Kidney (tissue), 13 donors: ENCODE measurements at regions not wholly inside any gene's neighbourhood (a gene's known extent, or its start where the extent isn't known, plus 50 kb on each side); places are given as distances from the start of the nearest gene placed in this dataset.
A peak's percentile ranks its signal among the peaks of the same experiment; 100 is the strongest.
"Not testable (repeated sequence)": the region's sequence is repeated elsewhere in the genome, so short reads cannot be mapped to it uniquely, and the experiment has no call there.

Experiments used
- DNase-seq, 5 donors: peaks; one replicate each; pipeline ENCODE4 v3.0.0-alpha.2; 2013 to 2020
- FAIRE-seq: peaks from 2 replicates; lab custom pipeline; 2012; peaks lifted over from hg19 to GRCh38; lab: Jason Lieb, UNC
- H3K27ac ChIP-seq, 2 donors: one replicate each; pipeline ENCODE4 v1.7.0; 2013; ENCODE audit warnings: low read depth in 2 of 2, low read length in 2 of 2, inconsistent platforms in 1 of 2
- H3K27me3 ChIP-seq: one replicate; pipeline ENCODE4 v1.7.1; 2013; ENCODE audit warnings: low read length, inconsistent platforms; ENCODE audit not compliant: control insufficient read depth, insufficient read depth
- H3K36me3 ChIP-seq, 3 donors: one replicate each; pipeline versions ENCODE4 v1.7.0 to v1.7.1; 2013; ENCODE audit warnings: low read length in 3 of 3, control low read depth in 1 of 3, inconsistent platforms in 1 of 3; ENCODE audit not compliant: insufficient read depth in 3 of 3, control insufficient read depth in 2 of 3
- H3K4me1 ChIP-seq, 3 donors: one replicate each; pipeline versions ENCODE4 v1.7.0 to v1.7.1; 2013; ENCODE audit warnings: low read length in 3 of 3, inconsistent platforms in 1 of 3, low read depth in 1 of 3; ENCODE audit not compliant: control insufficient read depth in 2 of 3, insufficient read depth in 2 of 3
- H3K4me3 ChIP-seq, 3 donors: one replicate each; pipeline versions ENCODE4 v1.7.0 to v1.8.1; 2013; ENCODE audit warnings: low read length in 3 of 3, control low read depth in 1 of 3, inconsistent platforms in 1 of 3
- H3K9ac ChIP-seq, 3 donors: one replicate each; pipeline versions ENCODE4 v1.7.0 to v1.7.1; 2013; ENCODE audit warnings: low read length in 3 of 3, control low read depth in 1 of 3, inconsistent platforms in 1 of 3
- H3K9me3 ChIP-seq, 3 donors: one replicate each; pipeline versions ENCODE4 v1.7.0 to v1.7.1; 2013; ENCODE audit warnings: low read length in 3 of 3, control low read depth in 1 of 3, inconsistent platforms in 1 of 3; ENCODE audit not compliant: control insufficient read depth in 2 of 3, insufficient read depth in 1 of 3
- intact Hi-C: fragments of 100-400 bp; cut with DNase I; formaldehyde crosslinking; loops from one replicate; pipeline ENCODE4 v1.11.1; 2022
- TF ChIP-seq, protein P1 (sequence below): IDR thresholded peaks from 3 replicates; pipeline ENCODE4 v1.5.1; 2012; ENCODE audit warnings: mild to moderate bottlenecking, moderate library complexity, borderline replicate concordance; ENCODE audit not compliant: insufficient read depth; ENCODE audit errors: extremely low read depth
- donor health status: control.
- donor health status: control.
- donor health status: control.
- donor health status: control.
- donor health status: control.
- donor health status: DM: yes; HTN: yes; CAD: no.
- donor health status: Normal renal cell carcinoma (clear cell type).

GRCh38 chr18:32868406-32868805 lies 95.6 kb upstream of the KLHL14 start:
- H3K27me3 ChIP-seq = no peaks in the 10 kb centered on the region

GRCh38 chr18:32867936-32868335 lies 95.1 kb upstream of the KLHL14 start:
- peak in 3 of 5 donors; percentile 25 to 68 (median 26) for DNase-seq
- no peak for FAIRE-seq

More at GRCh38 chr18:32868406-32868805, 95.6 kb upstream of the KLHL14 start:
- peaks cover 0 to 4% (median 0%) of the 10 kb centered on the region in 3 donors for H3K4me1 ChIP-seq
- intact Hi-C loops = no loop called here
- H3K9ac ChIP-seq = no peak overlapping the region
- no peak overlapping the region for H3K27ac ChIP-seq
- DNase-seq (peak in 3 of 5 donors; percentile 13 to 43 (median 29)), FAIRE-seq (no peak)
- TF ChIP-seq, protein P1, sequence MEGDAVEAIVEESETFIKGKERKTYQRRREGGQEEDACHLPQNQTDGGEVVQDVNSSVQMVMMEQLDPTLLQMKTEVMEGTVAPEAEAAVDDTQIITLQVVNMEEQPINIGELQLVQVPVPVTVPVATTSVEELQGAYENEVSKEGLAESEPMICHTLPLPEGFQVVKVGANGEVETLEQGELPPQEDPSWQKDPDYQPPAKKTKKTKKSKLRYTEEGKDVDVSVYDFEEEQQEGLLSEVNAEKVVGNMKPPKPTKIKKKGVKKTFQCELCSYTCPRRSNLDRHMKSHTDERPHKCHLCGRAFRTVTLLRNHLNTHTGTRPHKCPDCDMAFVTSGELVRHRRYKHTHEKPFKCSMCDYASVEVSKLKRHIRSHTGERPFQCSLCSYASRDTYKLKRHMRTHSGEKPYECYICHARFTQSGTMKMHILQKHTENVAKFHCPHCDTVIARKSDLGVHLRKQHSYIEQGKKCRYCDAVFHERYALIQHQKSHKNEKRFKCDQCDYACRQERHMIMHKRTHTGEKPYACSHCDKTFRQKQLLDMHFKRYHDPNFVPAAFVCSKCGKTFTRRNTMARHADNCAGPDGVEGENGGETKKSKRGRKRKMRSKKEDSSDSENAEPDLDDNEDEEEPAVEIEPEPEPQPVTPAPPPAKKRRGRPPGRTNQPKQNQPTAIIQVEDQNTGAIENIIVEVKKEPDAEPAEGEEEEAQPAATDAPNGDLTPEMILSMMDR = no peak
- no peaks in the 10 kb centered on the region for H3K36me3 ChIP-seq
- H3K9me3 ChIP-seq = no peaks in the 10 kb centered on the region
- no peak overlapping the region for H3K4me3 ChIP-seq

DNA sequence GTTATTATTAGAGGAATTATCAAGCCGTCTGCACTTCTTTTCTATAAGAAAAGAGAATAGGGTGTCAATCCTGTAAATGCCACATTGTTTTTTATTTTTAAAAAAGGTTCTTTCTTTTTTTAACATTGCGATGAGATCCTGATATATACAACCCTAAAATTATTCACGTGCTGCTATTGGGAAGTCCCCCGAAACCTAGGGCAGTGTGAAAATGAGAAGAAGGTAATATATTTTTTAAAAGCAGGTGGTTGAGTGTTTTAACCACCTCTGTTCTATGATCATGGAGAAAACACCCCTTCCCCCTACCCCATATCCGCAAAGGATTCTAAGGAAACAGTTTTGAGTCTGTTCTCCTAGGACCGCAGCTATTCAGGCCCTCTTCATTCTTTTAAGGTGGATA lies 94.5 kb upstream of the KLHL14 start:
- DNase-seq (no peak), FAIRE-seq (no peak)
- Histone ChIP-seq H3K9me3 (no peaks in the 10 kb centered on the region), H3K4me3 (no peak overlapping the region), H3K27ac (no peak overlapping the region), H3K4me1 (peaks cover 0 to 4% (median 0%) of the 10 kb centered on the region in 3 donors), H3K36me3 (no peaks in the 10 kb centered on the region), H3K9ac (no peak overlapping the region), H3K27me3 (no peaks in the 10 kb centered on the region)
- TF ChIP-seq, protein P1 = no peak
- intact Hi-C loops = no loop called here

More at GRCh38 chr18:32867936-32868335, 95.1 kb upstream of the KLHL14 start:
- TF ChIP-seq, protein P1 = no peak
- Histone ChIP-seq H3K9ac (no peak overlapping the region), H3K4me1 (peaks cover 0 to 4% (median 0%) of the 10 kb centered on the region in 3 donors), H3K27me3 (no peaks in the 10 kb centered on the region), H3K4me3 (no peak overlapping the region), H3K36me3 (no peaks in the 10 kb centered on the region), H3K27ac (no peak overlapping the region), H3K9me3 (no peaks in the 10 kb centered on the region)
- intact Hi-C loops = no loop called here

GRCh38 chr18:32862031-32862430 lies 89.2 kb upstream of the KLHL14 start:
- H3K4me3 ChIP-seq, H3K27me3 ChIP-seq, H3K4me1 ChIP-seq, H3K9ac ChIP-seq, H3K36me3 ChIP-seq, intact Hi-C loops, FAIRE-seq, DNase-seq, H3K9me3 ChIP-seq, H3K27ac ChIP-seq: not testable (repeated sequence)
